ENCODE measurements at regions not wholly inside any gene's neighbourhood (a gene's known extent, or its start where the extent isn't known, plus 50 kb on each side); places are given as distances from the start of the nearest gene placed in this dataset.
A peak's percentile ranks its signal among the peaks of the same experiment; 100 is the strongest.
"Not testable (repeated sequence)": the region's sequence is repeated elsewhere in the genome, so short reads cannot be mapped to it uniquely, and the experiment has no call there.

DNA sequence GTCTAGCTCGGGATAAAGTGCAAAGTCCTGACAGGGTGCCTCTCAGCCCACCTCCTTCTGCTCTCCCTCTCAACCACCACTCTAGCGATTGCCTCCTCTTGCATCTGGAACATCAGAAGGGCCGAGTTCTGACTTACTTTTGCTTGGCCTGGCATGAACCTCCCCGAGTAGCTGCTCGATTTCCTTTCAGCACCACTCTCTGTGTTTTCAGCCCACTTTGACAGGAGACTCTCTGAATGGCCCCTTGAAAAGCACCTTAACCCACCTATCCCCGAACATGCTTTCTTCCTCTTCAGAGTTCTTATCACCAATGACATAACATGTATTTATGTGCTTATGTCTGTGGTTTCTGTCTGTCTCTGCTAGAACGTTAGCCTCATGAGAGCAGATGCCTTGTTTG lies 225.8 kb upstream of the RUNX1 start:
- no peak for DNase-seq

GRCh38 chr21:35274090-35274489 lies 225.0 kb upstream of the RUNX1 start:
- no peak for DNase-seq

DNA sequence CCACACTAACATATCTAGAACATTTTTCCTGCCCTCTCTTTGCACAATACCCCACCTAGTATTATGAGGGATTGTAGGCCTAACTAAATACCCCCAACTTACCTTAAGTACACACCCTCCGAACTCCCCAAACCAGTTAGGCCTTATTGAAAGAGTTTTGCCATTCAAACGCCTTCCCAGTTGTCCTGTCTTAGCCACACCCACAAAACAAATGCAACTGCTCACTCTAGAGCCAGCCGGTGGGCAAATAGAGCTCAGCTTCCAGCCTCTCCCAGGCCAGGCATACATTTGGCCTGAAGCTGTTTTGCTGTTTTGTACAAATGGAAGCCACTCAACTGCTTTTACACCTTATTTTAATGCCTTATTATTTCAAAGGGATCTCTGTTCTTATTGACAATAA lies 224.2 kb upstream of the RUNX1 start:
- DNase-seq: no peak

DNA sequence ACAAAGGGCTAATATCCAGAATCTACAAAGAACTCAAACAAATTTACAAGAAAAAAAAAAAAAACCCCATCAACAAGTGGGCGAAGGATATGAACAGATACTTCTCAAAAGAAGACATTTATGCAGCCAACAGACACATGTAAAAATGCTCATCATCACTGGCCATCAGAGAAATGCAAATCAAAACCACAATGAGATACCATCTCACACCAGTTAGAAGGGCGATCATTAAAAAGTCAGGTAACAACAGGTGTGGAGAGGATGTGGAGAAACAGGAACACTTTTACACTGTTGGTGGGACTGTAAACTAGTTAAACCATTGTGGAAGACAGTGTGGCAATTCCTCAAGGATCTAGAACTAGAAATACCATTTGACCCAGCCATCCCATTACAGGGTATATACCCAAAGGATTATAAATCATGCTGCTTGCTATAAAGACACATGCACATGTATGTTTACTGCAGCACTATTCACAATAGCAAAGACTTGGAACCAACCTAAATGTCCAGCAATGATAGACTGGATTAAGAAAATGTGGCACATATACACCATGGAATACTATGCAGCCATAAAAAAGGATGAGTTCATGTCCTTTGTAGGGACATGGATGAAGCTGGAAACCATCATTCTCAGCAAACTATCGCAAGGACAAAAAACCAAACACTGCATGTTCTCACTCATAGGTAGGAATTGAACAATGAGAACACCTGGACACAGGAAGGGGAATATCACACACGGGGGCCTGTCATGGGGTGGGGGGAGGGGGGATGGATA lies 222.4 kb upstream of the RUNX1 start:
- DNase-seq: not testable (repeated sequence)

DNA sequence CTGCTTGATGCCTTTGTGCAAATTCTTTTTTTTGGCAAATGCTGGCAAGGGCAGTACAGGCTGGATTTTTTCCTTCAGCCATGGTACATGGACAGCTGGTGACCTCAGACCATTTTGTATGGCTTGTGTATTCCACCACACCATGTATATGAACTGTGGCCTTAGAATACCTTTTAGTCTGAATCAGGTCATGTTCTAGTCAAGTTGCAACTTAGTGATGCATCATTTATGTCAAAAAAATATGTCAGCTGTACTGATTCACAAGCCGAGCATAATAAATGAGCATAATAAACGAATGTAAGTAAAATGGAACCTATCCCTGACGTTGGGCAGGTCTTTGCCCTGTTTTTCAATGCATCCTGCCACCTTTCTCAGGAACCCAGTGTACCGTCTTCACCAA lies 219.7 kb upstream of the RUNX1 start:
- DNase-seq: no peak

GRCh38 chr21:35268261-35268660 lies 219.2 kb upstream of the RUNX1 start:
- no peak for DNase-seq

- no peak for DNase-seq
These were observed 217.4 kb upstream of the RUNX1 start for GRCh38 chr21:35266546-35266945.

GRCh38 chr21:35265170-35265877 lies 216.2 kb upstream of the RUNX1 start:
- no peak for DNase-seq

- DNase-seq: no peak
These were observed 210.4 kb upstream of the RUNX1 start for GRCh38 chr21:35259457-35259856.

GRCh38 chr21:35258521-35258920 lies 209.4 kb upstream of the RUNX1 start:
- DNase-seq: no peak

DNA sequence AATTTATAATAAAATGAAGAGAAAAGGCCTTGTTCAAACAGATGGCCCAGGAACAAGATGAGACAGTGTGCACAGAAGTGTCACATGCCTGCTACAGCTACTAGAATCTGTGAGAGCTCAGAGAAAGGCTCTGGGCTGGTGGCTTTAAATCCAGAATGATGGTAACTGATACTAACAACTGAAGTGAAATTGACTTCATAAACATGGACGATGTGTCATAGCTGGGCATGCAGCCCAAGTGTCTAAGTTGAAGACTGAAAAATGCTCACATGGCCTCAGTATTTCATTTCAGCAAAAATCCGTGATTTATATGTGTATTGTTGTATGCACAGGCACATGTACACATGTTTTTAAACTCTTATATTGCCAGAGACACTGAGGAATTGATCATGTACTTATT lies 208.3 kb upstream of the RUNX1 start:
- no peak for DNase-seq

GRCh38 chr21:35256468-35256988 lies 207.4 kb upstream of the RUNX1 start:
- DNase-seq: no peak

GRCh38 chr21:35254765-35255138 lies 205.7 kb upstream of the RUNX1 start:
- no peak for DNase-seq

DNA sequence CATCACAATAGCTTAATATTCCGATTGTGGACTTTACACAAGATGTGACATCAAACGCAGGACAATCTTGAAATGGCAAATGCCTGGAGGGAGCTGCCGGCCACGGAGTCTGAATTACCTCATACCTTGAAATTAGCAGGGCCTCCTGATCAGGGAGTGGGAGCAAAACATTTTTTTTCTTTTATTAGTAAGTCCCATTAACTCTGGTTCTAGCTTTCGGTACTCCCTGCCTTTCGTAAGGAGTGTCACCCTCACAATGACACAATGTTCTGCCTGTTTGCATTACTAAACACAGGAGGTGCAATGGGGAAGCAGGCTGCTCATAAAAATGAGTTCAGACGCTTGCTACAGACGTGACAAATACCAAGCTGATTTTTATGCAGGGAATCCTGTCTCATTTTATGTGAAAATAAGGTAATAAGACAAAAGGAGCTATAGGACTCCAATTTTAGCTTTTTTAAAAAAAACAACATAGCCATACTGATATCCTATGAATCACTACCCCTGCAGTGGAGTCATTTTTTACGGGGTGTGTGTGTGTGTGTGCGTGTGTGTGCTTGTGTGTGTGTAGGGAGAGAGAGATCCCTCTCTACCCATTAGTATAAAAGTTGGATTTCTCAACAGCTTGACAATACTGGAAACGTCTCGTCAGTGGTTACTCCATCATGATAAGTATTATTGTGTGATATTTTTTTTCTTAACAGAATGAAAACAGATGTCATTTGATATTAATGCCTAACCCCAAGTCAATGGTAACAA lies 205.1 kb upstream of the RUNX1 start:
- DNase-seq: no peak

GRCh38 chr21:35252831-35253230 lies 203.7 kb upstream of the RUNX1 start:
- DNase-seq: no peak

DNA sequence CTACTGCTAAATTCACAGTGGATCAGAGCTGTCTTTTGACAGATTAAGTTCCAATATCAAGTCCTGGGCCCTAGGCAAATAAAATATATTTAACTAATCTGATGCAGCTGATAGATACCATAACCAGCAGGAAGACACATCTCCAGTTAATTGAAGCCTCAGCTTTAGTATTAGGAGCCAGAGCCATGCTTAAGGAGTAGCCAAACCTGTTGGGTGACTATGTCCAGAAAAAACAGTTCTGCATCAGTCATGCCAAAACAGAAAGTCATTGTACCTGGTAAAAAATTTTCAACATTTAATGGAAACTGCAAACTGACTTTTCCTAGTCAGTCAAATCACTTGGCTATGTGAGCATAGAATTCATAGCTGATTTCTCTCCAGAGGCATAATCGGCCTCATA lies 200.5 kb upstream of the RUNX1 start:
- no peak for DNase-seq

DNA sequence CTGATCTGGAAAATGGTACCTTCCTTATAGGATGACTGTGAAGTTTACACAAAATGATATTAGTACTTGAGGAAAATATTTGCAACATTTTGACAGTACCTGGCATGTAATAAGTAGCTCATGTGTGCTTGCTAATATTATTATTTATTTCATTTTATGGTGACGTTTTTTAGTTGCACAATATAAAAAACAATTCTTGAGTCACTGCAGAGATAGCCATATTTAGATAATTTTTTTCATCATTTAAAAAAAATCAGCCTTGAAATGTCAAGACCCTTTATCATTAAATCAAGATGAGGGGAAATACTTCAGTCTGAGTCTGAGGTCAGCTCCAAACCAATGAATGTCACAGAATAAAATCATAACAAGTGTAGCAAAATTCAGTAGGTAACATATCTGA lies 196.8 kb upstream of the RUNX1 start:
- DNase-seq: no peak

- no peak for DNase-seq
These were observed 195.4 kb upstream of the RUNX1 start for GRCh38 chr21:35244514-35244913.

- DNase-seq: no peak
These were observed 194.1 kb upstream of the RUNX1 start for GRCh38 chr21:35243171-35243570.

DNA sequence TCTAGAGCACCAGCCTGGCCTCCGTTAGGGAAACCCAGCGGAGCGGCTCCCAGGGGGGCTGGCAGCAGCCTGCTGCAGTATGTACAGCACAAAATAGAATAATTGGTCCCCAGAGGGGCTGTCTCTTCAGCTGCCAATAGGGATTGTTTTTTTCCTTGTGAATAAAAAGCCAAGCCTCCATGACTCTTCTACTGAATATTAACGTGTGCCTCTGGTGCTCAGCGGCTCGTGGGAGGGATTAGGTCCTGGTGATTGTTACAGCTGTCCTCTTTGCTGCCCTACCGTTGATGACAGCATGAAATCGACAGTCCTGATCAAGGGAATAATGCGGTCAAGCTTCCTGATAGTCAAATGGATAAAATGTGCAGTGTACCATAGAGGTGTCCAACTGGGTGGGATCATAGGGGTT lies 190.7 kb upstream of the RUNX1 start:
- no peak for DNase-seq

DNA sequence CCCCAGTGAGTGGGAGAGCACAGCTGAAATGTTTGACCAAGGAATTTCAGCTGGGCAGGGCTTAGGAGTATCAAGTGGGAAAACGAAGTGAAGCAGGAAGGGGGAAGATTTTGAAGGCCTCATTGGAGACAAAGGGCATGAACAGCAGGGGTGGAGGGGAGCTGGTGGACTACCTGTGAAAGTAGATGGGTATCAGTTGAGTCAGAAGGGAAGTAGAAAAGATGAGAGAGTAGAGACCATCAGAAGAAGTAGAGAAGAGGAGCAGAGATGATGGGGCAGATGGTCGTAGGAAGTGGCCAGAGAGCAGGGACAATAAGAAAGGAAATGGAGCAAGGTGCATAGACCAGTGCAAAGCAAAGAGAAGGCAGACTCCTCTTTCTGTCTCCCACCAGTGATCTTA lies 189.0 kb upstream of the RUNX1 start:
- DNase-seq: no peak

DNA sequence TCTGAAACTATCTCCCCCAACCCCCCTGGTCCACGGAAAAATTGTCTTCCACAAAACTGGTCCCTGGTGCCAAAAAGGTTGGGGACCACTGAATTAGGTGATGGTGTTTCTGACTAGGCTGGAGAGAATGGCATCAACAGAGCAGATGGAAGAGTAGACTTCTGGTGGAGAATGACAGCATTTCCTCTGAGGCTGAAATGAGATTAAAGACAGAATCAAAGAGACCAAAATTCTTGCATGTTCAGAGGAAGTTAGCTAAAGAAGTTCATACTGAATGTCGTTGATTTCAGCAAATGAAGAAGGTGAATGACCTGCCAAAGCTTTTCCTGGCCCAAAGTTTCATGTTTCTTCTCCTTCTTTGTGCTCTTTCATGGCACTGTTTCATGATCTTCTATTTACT lies 188.2 kb upstream of the RUNX1 start:
- no peak for DNase-seq

- no peak for DNase-seq
These were observed 187.0 kb upstream of the RUNX1 start for GRCh38 chr21:35236090-35236489.

DNA sequence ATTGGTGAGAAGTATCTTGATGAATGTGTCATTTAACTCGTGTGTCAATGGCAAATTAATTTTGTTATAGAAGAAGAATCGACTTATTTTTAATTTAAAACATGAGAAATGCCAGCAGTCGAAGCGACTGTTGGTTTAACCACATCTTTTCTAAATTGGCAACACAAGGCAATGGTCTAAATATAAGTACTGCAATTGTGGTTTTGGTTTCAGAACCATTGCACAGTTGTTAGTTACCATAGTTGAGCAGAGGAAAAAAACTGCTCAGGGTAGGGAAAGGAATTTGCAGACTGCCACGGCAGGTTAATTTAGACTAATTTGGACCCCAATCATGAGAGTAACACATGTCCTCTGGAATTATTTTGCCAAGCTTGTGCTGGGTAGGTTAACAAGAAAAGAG lies 185.6 kb upstream of the RUNX1 start:
- DNase-seq: peak in 1 of 2 donors; percentile 5
